GM23338 (cell line): ENCODE measurements at regions not wholly inside any gene's neighbourhood (a gene's known extent, or its start where the extent isn't known, plus 50 kb on each side); places are given as distances from the start of the nearest gene placed in this dataset.

Experiments
- CREB1 ChIP-seq: fragments of 250-450 bp; sonication (Bioruptor Pico); IDR thresholded peaks from 2 replicates; pipeline ENCODE4 v1.5.0; 2020; ENCODE audit warnings: low read depth, mild to moderate bottlenecking, moderate library complexity
- CTCF ChIP-seq, 2 experiments: fragments of 200-600 bp in 1 of 2; sonication (generic) in 1 of 2; conservative IDR thresholded peaks; 2 replicates each; pipeline versions ENCODE4 v1.5.1 to v1.6.1; 2016 to 2017; ENCODE audit warnings: antibody characterized with exemption in 2 of 2, low read depth in 2 of 2, mild to moderate bottlenecking in 2 of 2, moderate library complexity in 1 of 2
- EZH2 ChIP-seq: fragments of 200-600 bp; sonication (generic); IDR thresholded peaks from one replicate; pipeline ENCODE4 v1.8.0; 2017; ENCODE audit warnings: antibody characterized with exemption, mild to moderate bottlenecking, low read depth; ENCODE audit not compliant: unreplicated experiment
- POLR2AphosphoS5 ChIP-seq: IDR thresholded peaks from 2 replicates; pipeline ENCODE4 v1.6.1; 2016; ENCODE audit warnings: antibody characterized with exemption, low read depth
- STAT1 ChIP-seq: IDR thresholded peaks from one replicate; pipeline ENCODE4 v1.6.1; 2016; ENCODE audit warnings: antibody characterized with exemption; ENCODE audit not compliant: unreplicated experiment

- TF ChIP-seq CTCF (conservative IDR thresholded peaks at IDR 0.05; ENCODE audit: low read depth in 2 of 2), result no peak
- no peak for TF ChIP-seq POLR2AphosphoS5
- no peak for TF ChIP-seq STAT1
- no peak for TF ChIP-seq CREB1 (CRISPR knock-in tag)
- no peak for TF ChIP-seq EZH2
Observed at GRCh38 chr1:57949168-57949567, 525.3 kb upstream of the DAB1 start.
